OCI-LY7 (cell line): ENCODE measurements at regions not wholly inside any gene's neighbourhood (a gene's known extent, or its start where the extent isn't known, plus 50 kb on each side); places are given as distances from the start of the nearest gene placed in this dataset.

ENCODE experiments used
- BruUV-seq: library from RNA; stranded (reverse); fragments of 400-500 nt; replicated peaks from 2 replicates; lab custom pipeline; 2021; lab: Mats Ljungman, UMichigan
- CTCF ChIA-PET: fragments of 300-600 bp; sonication (Branson Sonifier 250); formaldehyde crosslinking; loops from one replicate; lab custom pipeline; 2022; ENCODE audit warnings: antibody characterized with exemption; ENCODE audit not compliant: unreplicated experiment; lab: Charles Lee
- POLR2A ChIA-PET: fragments of 300-600 bp; sonication (Branson Sonifier 250); formaldehyde crosslinking; loops from one replicate; lab custom pipeline; 2022; ENCODE audit warnings: antibody characterized with exemption; lab: Charles Lee
- DNase-seq: peaks from one replicate; pipeline ENCODE4 v3.0.0-alpha.2; 2015; ENCODE audit warnings: low spot score
- H2AFZ ChIP-seq: fragments of 200-600 bp; sonication (generic), shearing (Covaris generic); 2 replicates; pipeline ENCODE4 v1.6.1; 2014; ENCODE audit warnings: mild to moderate bottlenecking, antibody characterized with exemption, low read length, moderate library complexity
- H3K27ac ChIP-seq: fragments of 200-600 bp; sonication (generic); 2 replicates; pipeline ENCODE4 v1.5.1; 2014; ENCODE audit warnings: mixed run types, low read depth, mild to moderate bottlenecking, moderate library complexity, low read length, inconsistent platforms; ENCODE audit not compliant: poor library complexity, severe bottlenecking
- H3K36me3 ChIP-seq: fragments of 200-600 bp; sonication (generic); 2 replicates; pipeline ENCODE4 v1.6.1; 2014; ENCODE audit warnings: mild to moderate bottlenecking, antibody characterized with exemption, low read length, moderate library complexity, mixed read lengths; ENCODE audit not compliant: insufficient read depth
- H3K4me1 ChIP-seq: fragments of 200-600 bp; sonication (generic); 2 replicates; pipeline ENCODE4 v1.5.1; 2014; ENCODE audit warnings: mild to moderate bottlenecking, low read length; ENCODE audit not compliant: insufficient read depth, poor library complexity, severe bottlenecking
- H3K4me2 ChIP-seq: fragments of 200-600 bp; sonication (generic); 2 replicates; pipeline ENCODE4 v1.6.1; 2014; ENCODE audit warnings: mild to moderate bottlenecking, low read length
- H3K4me3 ChIP-seq: fragments of 200-600 bp; sonication (generic); 2 replicates; pipeline ENCODE4 v1.5.1; 2014; ENCODE audit warnings: mild to moderate bottlenecking, low read depth, low read length; ENCODE audit not compliant: poor library complexity, severe bottlenecking
- H3K79me2 ChIP-seq: fragments of 200-600 bp; sonication (generic); 2 replicates; pipeline ENCODE4 v1.6.1; 2016; ENCODE audit warnings: low read depth, mild to moderate bottlenecking, low read length, moderate library complexity, mixed read lengths; ENCODE audit not compliant: insufficient read depth
- H3K9me2 ChIP-seq: fragments of 200-600 bp; sonication (generic); 2 replicates; pipeline ENCODE4 v1.6.1; 2016; ENCODE audit warnings: mild to moderate bottlenecking, low read length, mixed read lengths; ENCODE audit not compliant: insufficient read depth
- H3K9me3 ChIP-seq: fragments of 200-600 bp; sonication (generic); 2 replicates; pipeline ENCODE4 v1.6.1; 2014; ENCODE audit warnings: mild to moderate bottlenecking, mixed run types, low read length, mixed read lengths
- H4K20me1 ChIP-seq: fragments of 200-600 bp; sonication (generic); 2 replicates; pipeline ENCODE4 v1.6.1; 2014; ENCODE audit warnings: mild to moderate bottlenecking, antibody characterized with exemption, low read length, moderate library complexity, mixed read lengths; ENCODE audit not compliant: insufficient read depth
- CTCF ChIP-seq: fragments of 200-600 bp; sonication (generic); conservative IDR thresholded peaks from 2 replicates; pipeline ENCODE4 v1.5.1; 2014; ENCODE audit warnings: mild to moderate bottlenecking, antibody characterized with exemption, low read length, moderate library complexity, mixed read lengths
- EZH2phosphoT487 ChIP-seq: fragments of 200-600 bp; sonication (generic); IDR thresholded peaks from 2 replicates; pipeline ENCODE4 v1.6.1; 2018; ENCODE audit warnings: low read depth, borderline replicate concordance, mild to moderate bottlenecking, mixed run types, antibody characterized with exemption, low read length, moderate library complexity, mixed read lengths
- intact Hi-C: fragments of 100-400 bp; cut with micrococcal nuclease; formaldehyde crosslinking; loops from one replicate; pipeline ENCODE4 v1.10.0; 2022; ENCODE audit not compliant: unreplicated experiment

GRCh38 chr21:16239659-16240265 lies 510.0 kb downstream of the USP25 start:
- CTCF ChIA-PET, result no interaction called here
- no peaks in the 10 kb centered on the region; the same call in 1 of the 2 replicates for H3K9me2 ChIP-seq
- no peaks in the 10 kb centered on the region for H3K36me3 ChIP-seq
- H2AFZ ChIP-seq, result no peak overlapping the region
- H3K4me3 ChIP-seq, result no peak overlapping the region
- no peaks in the 10 kb centered on the region for H3K79me2 ChIP-seq
- no peak overlapping the region for H3K4me2 ChIP-seq
- no peaks in the 10 kb centered on the region for H3K4me1 ChIP-seq
- DNase-seq, result no peak
- no peak overlapping the region for H3K27ac ChIP-seq
- BruUV-seq, result no TSS peak
- POLR2A ChIA-PET, result no interaction called here
- intact Hi-C loops, result no loop called here
- H4K20me1 ChIP-seq, result no peaks in the 10 kb centered on the region
- TF ChIP-seq CTCF (no peak), EZH2phosphoT487 (no peak)
- H3K9me3 ChIP-seq, result no peaks in the 10 kb centered on the region

- H2AFZ ChIP-seq, result no peak overlapping the region
- no peaks in the 10 kb centered on the region for H3K36me3 ChIP-seq
- intact Hi-C loops, result no loop called here
- BruUV-seq, result no TSS peak
- ChIA-PET POLR2A (no interaction called here), CTCF (no interaction called here)
- no peak overlapping the region for H3K4me2 ChIP-seq
- no peaks in the 10 kb centered on the region; the same call in 1 of the 2 replicates for H3K9me2 ChIP-seq
- no peaks in the 10 kb centered on the region for H3K4me1 ChIP-seq
- H3K9me3 ChIP-seq, result no peaks in the 10 kb centered on the region
- H4K20me1 ChIP-seq, result no peaks in the 10 kb centered on the region
- no peaks in the 10 kb centered on the region for H3K79me2 ChIP-seq
- TF ChIP-seq EZH2phosphoT487 (no peak), CTCF (no peak)
- no peak for DNase-seq
- no peak overlapping the region for H3K27ac ChIP-seq
- no peak overlapping the region for H3K4me3 ChIP-seq
Measured at GRCh38 chr21:16241016-16241415, 511.2 kb downstream of the USP25 start.

GRCh38 chr21:16241479-16241963 lies 511.7 kb downstream of the USP25 start:
- Histone ChIP-seq H3K9me3 (no peaks in the 10 kb centered on the region), H3K27ac (no peak overlapping the region), H3K4me1 (no peaks in the 10 kb centered on the region), H3K4me2 (no peak overlapping the region), H3K79me2 (no peaks in the 10 kb centered on the region), H3K36me3 (no peaks in the 10 kb centered on the region), H3K4me3 (no peak overlapping the region), H3K9me2 (no peaks in the 10 kb centered on the region; the same call in 1 of the 2 replicates), H4K20me1 (no peaks in the 10 kb centered on the region), H2AFZ (no peak overlapping the region)
- CTCF ChIA-PET, result no interaction called here
- TF ChIP-seq CTCF, result no peak
- no peak for TF ChIP-seq EZH2phosphoT487
- POLR2A ChIA-PET, result no interaction called here
- no TSS peak for BruUV-seq
- intact Hi-C loops, result no loop called here
- DNase-seq, result no peak
